DOHH2 (cell line): ENCODE measurements at regions not wholly inside any gene's neighbourhood (a gene's known extent, or its start where the extent isn't known, plus 50 kb on each side); places are given as distances from the start of the nearest gene placed in this dataset.

Source experiments
- H3F3A ChIP-seq: fragments of 200-600 bp; sonication (generic), shearing (Covaris generic); 2 replicates; pipeline ENCODE4 v1.6.0; 2016; ENCODE audit warnings: antibody characterized with exemption, mild to moderate bottlenecking; ENCODE audit not compliant: control insufficient read depth, insufficient read depth
- H3K27ac ChIP-seq: fragments of 200-600 bp; sonication (generic); 2 replicates; pipeline ENCODE4 v1.5.1; 2014; ENCODE audit warnings: low read depth, mild to moderate bottlenecking, low read length, moderate library complexity
- H3K27me3 ChIP-seq: fragments of 200-600 bp; sonication (generic); 2 replicates; pipeline ENCODE4 v1.6.1; 2014; ENCODE audit warnings: mild to moderate bottlenecking, low read length, mixed read lengths; ENCODE audit not compliant: control insufficient read depth
- H3K36me3 ChIP-seq: fragments of 200-600 bp; sonication (generic); 2 replicates; pipeline ENCODE4 v1.6.1; 2014; ENCODE audit warnings: mild to moderate bottlenecking, low read length, moderate library complexity, mixed read lengths; ENCODE audit not compliant: control insufficient read depth
- H3K4me1 ChIP-seq: fragments of 200-600 bp; sonication (generic); 2 replicates; pipeline ENCODE4 v1.6.1; 2014; ENCODE audit warnings: mild to moderate bottlenecking, low read length, mixed read lengths; ENCODE audit not compliant: control insufficient read depth
- H3K4me2 ChIP-seq: fragments of 200-600 bp; sonication (generic); 2 replicates; pipeline ENCODE4 v1.6.0; 2014; ENCODE audit warnings: mild to moderate bottlenecking, low read length, moderate library complexity
- H3K4me3 ChIP-seq: fragments of 200-600 bp; sonication (generic); 2 replicates; pipeline ENCODE4 v1.5.1; 2014; ENCODE audit warnings: mild to moderate bottlenecking, low read length, mixed read lengths
- H3K79me2 ChIP-seq: fragments of 200-600 bp; sonication (generic); 2 replicates; pipeline ENCODE4 v1.6.1; 2014; ENCODE audit warnings: mild to moderate bottlenecking, low read length, mixed read lengths; ENCODE audit not compliant: control insufficient read depth
- H3K9me2 ChIP-seq: fragments of 200-600 bp; sonication (generic); replicated peaks from 2 replicates; pipeline ENCODE4 v1.6.1; 2014; ENCODE audit warnings: mild to moderate bottlenecking, low read length, mixed read lengths; ENCODE audit not compliant: control insufficient read depth
- H3K9me3 ChIP-seq: fragments of 200-600 bp; sonication (generic); 2 replicates; pipeline ENCODE4 v1.6.1; 2014; ENCODE audit warnings: antibody characterized with exemption, low read length, mixed read lengths; ENCODE audit not compliant: control insufficient read depth, insufficient read depth
- H4K20me1 ChIP-seq: fragments of 200-600 bp; sonication (generic); 2 replicates; pipeline ENCODE4 v1.6.0; 2014; ENCODE audit warnings: low read depth, mild to moderate bottlenecking, antibody characterized with exemption, low read length, moderate library complexity; ENCODE audit not compliant: control insufficient read depth, insufficient read depth
- CTCF ChIP-seq: fragments of 200-600 bp; sonication (generic); IDR thresholded peaks from one replicate; pipeline ENCODE4 v1.5.1; 2014; ENCODE audit warnings: antibody characterized with exemption, mild to moderate bottlenecking, low read depth, low read length; ENCODE audit not compliant: poor library complexity, severe bottlenecking
- EZH2phosphoT487 ChIP-seq: fragments of 200-600 bp; sonication (generic); IDR thresholded peaks from 2 replicates; pipeline ENCODE4 v1.6.1; 2017; ENCODE audit warnings: borderline replicate concordance, mild to moderate bottlenecking, antibody characterized with exemption, low read length, moderate library complexity, mixed read lengths

- H3F3A ChIP-seq: no peaks in the 10 kb centered on the region
- H3K4me2 ChIP-seq: no peak overlapping the region
- no peak overlapping the region for H3K27ac ChIP-seq
- H3K27me3 ChIP-seq: no peaks in the 10 kb centered on the region
- no peaks in the 10 kb centered on the region for H3K9me3 ChIP-seq
- H4K20me1 ChIP-seq: no peaks in the 10 kb centered on the region
- no peaks in the 10 kb centered on the region for H3K9me2 ChIP-seq
- H3K79me2 ChIP-seq: no peaks in the 10 kb centered on the region
- no peak overlapping the region for H3K4me3 ChIP-seq
- TF ChIP-seq CTCF (no peak), EZH2phosphoT487 (no peak)
- H3K4me1 ChIP-seq: no peaks in the 10 kb centered on the region
- no peaks in the 10 kb centered on the region for H3K36me3 ChIP-seq
Observed at GRCh38 chr6:65948062-65948461, 241.0 kb upstream of the EYS start.

DNA sequence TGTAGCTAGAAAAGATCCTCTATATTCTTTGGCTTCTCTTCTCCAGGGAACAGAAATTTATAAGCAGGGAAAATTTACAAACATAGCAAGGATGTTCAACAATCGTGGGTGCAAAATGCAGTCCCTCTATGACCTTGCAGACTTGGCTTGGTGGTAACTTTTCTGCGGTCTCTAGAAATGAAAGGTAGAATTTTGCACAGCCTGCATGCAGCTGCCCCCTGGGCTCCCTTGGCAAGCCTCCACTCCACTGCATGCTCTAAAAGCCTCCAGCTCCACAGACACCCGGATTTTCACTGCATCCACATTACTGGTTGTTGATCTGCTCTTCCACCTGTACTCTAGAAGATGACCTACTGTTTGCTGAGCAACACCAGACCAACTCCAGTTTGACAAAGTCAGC, 236.5 kb upstream of the EYS start:
- Histone ChIP-seq H3K27ac (no peak overlapping the region), H3F3A (no peaks in the 10 kb centered on the region), H3K9me2 (no peaks in the 10 kb centered on the region), H3K4me1 (no peaks in the 10 kb centered on the region), H3K4me2 (no peak overlapping the region), H3K36me3 (no peaks in the 10 kb centered on the region), H4K20me1 (no peaks in the 10 kb centered on the region), H3K4me3 (no peak overlapping the region), H3K27me3 (no peaks in the 10 kb centered on the region), H3K79me2 (no peaks in the 10 kb centered on the region), H3K9me3 (no peaks in the 10 kb centered on the region)
- no peak for TF ChIP-seq EZH2phosphoT487
- TF ChIP-seq CTCF: no peak

GRCh38 chr6:65943051-65943450, 236.0 kb upstream of the EYS start:
- Histone ChIP-seq H3K36me3 (no peaks in the 10 kb centered on the region), H4K20me1 (no peaks in the 10 kb centered on the region), H3K9me2 (no peaks in the 10 kb centered on the region), H3K4me2 (no peak overlapping the region), H3K79me2 (no peaks in the 10 kb centered on the region), H3K4me1 (no peaks in the 10 kb centered on the region), H3K4me3 (no peak overlapping the region), H3K27me3 (no peaks in the 10 kb centered on the region), H3K9me3 (no peaks in the 10 kb centered on the region), H3K27ac (no peak overlapping the region), H3F3A (no peaks in the 10 kb centered on the region)
- TF ChIP-seq CTCF: no peak
- no peak for TF ChIP-seq EZH2phosphoT487

DNA sequence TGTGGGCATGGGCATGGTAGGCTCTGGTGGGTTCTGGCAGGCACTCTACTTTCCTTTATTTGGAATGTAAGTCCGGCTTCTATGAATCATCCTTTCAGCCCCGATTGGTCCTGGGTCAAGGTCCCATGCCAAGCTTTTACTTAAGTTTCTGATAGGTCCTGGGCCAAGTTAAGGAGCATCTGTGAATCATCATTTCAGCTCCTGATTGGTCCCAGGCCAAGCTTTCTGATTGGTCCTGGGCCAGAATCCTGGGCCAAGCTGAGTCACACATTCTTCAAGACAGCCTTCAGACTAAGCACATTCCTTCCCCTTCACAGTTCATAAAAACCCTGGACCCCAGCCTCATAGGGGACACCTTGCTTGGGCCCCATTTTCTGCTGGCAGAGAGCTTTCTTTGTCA, 231.0 kb upstream of the EYS start:
- H3K4me2 ChIP-seq: no peak overlapping the region
- H3K27me3 ChIP-seq: no peaks in the 10 kb centered on the region
- H4K20me1 ChIP-seq: no peaks in the 10 kb centered on the region
- H3K36me3 ChIP-seq: no peaks in the 10 kb centered on the region
- H3K79me2 ChIP-seq: no peaks in the 10 kb centered on the region
- no peak overlapping the region for H3K4me3 ChIP-seq
- no peaks in the 10 kb centered on the region for H3K4me1 ChIP-seq
- no peaks in the 10 kb centered on the region; the same call in 1 of the 2 replicates for H3K9me3 ChIP-seq
- H3F3A ChIP-seq: no peaks in the 10 kb centered on the region
- TF ChIP-seq EZH2phosphoT487 (no peak), CTCF (no peak)
- H3K9me2 ChIP-seq: no peaks in the 10 kb centered on the region
- no peak overlapping the region for H3K27ac ChIP-seq
